ENCODE measurements at regions not wholly inside any gene's neighbourhood (a gene's known extent, or its start where the extent isn't known, plus 50 kb on each side); places are given as distances from the start of the nearest gene placed in this dataset.
"Not testable (repeated sequence)": the region's sequence is repeated elsewhere in the genome, so short reads cannot be mapped to it uniquely, and the experiment has no call there.

DNA sequence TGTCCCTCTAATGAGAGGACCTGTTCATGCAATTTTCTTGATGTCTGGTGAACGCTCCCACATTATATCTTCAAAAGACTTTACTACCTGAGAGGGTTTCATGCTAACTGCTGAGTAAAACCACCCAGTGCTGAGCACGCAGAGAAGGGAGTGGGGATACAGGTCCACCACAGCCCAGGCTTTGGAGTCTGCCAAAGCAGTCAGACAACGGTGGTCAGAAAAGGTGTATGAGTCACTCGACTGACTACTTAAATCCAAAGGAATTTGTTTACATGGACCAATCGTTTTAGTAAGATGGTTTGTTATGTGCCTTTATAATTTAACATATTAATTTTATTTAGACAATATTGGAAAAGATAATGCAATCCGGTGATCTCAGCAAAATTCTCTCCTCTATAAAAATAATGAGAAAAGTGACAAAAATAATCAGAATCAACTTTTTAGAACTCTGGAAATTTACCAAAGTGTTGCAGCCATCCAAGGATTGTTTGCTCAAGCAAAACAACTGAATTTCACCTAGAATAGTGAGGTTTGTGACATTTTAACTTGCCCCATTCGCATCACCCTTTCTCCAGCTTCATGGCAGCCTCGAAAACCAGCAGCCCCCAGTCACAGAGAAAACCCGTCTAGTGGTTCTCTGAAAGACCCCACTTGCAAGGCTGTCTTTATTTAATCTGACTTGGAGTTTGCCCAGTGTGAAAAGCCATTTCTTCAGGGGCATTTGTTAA, 52.1 kb upstream of the PLGLB2 start:
- DNase-seq, result not testable (repeated sequence)

All from activated CD8-positive, alpha-beta memory T cell treated with anti-CD3 and anti-CD28 coated beads, Interleukin-2, amount 50 U/mL, for 48 hours (primary cell).